GM12874 (cell line): ENCODE measurements at regions not wholly inside any gene's neighbourhood (a gene's known extent, or its start where the extent isn't known, plus 50 kb on each side); places are given as distances from the start of the nearest gene placed in this dataset.

Experiments
- TF ChIP-seq, protein P1 (sequence below): IDR thresholded peaks from 2 replicates; pipeline ENCODE4 v1.5.1; 2011; ENCODE audit warnings: low read depth, mild to moderate bottlenecking, control low read depth, low read length, moderate library complexity; ENCODE audit not compliant: insufficient read depth

DNA sequence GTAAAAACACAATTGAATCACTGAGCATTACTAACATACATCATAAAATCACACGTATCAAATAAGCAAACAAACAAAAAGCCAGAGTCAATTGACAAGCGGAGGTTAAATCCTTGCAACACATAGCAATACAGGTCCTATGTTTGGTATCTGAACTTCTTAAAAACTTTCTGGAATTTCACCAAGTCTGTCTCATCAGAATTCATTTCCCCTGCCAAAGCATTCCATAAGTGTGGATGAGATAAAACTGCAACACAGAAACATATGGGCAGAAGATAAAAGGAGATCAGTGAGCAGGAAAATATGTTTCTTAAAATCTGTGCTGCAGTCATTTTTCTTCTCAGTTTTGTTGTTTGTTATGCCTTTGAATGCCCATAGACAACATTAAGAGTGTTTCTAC lies 1155.5 kb downstream of the TBL1XR1 start:
- TF ChIP-seq, protein P1, sequence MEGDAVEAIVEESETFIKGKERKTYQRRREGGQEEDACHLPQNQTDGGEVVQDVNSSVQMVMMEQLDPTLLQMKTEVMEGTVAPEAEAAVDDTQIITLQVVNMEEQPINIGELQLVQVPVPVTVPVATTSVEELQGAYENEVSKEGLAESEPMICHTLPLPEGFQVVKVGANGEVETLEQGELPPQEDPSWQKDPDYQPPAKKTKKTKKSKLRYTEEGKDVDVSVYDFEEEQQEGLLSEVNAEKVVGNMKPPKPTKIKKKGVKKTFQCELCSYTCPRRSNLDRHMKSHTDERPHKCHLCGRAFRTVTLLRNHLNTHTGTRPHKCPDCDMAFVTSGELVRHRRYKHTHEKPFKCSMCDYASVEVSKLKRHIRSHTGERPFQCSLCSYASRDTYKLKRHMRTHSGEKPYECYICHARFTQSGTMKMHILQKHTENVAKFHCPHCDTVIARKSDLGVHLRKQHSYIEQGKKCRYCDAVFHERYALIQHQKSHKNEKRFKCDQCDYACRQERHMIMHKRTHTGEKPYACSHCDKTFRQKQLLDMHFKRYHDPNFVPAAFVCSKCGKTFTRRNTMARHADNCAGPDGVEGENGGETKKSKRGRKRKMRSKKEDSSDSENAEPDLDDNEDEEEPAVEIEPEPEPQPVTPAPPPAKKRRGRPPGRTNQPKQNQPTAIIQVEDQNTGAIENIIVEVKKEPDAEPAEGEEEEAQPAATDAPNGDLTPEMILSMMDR = no peak

DNA sequence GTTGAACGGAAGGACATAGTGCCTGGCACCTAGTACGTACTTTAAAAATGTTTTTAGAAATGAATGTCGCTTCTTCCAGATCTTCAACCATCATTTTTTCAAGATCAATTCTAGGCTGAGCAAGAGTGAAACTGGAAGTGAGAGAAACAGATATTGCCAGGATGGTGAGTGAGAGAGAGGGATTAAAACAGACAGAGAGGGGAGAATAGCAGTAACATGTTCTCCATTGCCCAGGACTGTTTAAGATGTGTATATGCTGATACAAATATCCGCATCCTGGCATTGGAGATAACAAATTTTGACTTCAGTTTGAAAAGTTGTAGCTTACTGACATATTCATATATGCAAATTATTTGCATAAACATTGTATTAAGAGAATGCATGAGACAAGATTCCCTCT lies 1156.1 kb downstream of the TBL1XR1 start:
- TF ChIP-seq, protein P1 = no peak

DNA sequence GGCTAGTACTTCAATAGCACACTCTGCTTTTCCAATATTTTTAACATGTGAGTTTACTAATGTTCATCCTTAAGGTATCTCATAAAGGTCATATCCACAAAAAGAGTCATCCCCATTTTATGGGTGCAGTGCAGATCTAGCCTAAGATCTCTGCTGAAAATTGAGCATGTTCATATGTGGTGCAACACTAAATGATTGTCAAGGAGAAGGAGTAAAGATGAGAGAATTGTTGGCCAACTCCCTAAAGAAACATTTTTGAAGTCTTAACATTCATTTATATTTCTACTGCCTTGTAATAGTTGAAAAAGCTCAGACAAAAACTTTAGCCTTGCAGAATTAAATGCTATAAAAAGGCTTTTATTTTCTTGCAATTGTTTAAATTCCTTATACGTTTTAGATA lies 1159.6 kb downstream of the TBL1XR1 start:
- TF ChIP-seq, protein P1 = no peak

DNA sequence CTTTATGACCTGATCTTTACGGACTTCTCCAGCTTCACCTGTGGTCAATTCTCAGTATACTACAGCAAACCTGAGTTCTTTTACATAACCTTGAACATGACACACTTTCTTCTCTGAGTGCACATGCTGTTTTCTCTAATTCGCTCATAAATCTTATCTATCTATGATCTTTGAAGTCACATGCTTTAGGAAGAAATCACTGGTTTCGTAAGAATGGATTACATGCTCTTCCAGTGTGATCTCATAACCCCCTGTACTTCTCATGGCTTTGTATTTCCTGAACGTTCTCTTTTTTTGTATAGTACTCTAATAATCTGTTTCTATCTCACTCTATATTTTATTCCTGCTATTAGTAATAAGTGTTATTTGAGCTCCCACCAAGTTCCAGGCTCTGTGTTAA lies 1165.2 kb downstream of the TBL1XR1 start:
- TF ChIP-seq, protein P1 = no peak

DNA sequence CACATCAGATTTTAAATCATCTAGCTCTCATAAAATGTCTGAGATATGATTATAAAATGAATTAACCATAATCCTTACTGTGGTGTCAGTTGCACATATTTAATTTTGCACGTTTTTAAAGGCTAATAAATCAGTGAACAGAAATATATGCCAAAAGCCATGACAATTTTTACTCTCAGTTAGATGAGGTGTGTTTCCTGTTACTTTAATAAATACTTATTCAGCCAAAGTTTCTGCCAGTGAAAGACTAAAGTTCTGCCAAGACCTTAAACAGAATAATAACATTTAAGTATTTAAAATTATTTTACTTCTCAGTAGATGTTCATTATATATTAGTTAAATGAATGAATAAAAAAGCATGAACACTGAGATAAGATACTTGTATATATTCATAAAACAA lies 1150.1 kb downstream of the NAALADL2 start:
- TF ChIP-seq, protein P1 = no peak

DNA sequence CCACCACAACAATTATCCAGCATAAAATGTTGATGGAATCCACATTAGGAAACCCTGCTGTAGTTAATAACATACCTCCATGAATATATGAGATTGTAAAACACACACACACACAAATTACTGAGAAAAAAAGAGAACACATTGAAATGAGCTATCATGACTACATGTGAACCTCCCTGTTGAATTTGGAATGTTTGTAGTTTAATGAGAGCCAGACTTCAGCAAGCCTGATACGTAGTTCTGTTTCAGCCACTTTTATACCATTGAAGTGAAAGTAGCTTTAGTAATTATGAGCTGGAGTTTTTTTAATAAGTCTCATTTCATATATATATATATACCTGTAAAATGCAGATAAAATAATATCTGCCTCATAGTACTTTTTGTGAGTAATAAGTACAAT lies 1146.4 kb downstream of the NAALADL2 start:
- TF ChIP-seq, protein P1 = no peak

DNA sequence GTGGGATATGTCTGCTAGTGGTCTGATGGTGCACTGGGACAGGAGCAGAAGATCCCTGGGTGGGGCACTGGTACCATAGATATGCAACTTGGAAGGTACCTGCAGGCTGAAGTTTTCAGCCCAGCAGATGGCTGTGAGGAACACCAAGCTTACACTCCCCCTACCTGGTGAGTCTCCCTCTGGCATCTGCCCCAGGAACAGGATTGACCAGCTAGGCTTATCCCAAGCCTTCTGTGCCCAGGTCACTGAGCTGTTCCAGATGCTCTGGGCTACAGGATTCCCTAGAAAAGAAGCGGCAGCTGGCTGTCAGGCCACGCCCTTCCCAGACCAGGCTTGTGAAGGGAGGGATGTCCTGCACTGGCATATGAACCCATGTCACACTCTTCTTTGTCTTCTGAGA lies 1130.0 kb downstream of the NAALADL2 start:
- TF ChIP-seq, protein P1 = no peak

DNA sequence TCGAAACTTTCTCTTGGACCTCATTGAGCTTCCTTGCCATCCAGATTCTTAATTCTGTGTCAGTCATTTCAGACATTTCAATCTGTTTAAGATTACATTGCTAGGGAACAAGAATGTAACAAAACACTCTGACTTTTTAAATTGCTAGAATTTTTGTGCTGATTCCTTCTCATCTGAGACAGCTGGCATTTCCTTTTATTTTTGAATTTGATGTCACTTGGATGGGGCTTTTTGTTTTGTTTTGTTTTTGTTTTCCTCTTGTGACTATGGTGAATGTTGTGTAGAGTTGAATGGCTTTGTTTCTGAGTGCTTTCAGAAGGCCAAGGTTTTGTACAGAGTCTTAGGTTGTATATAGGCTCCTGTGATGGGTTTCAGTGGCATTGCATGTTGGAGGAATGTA lies 1129.3 kb downstream of the NAALADL2 start:
- TF ChIP-seq, protein P1 = no peak
